IMR-90 (cell line): ENCODE measurements at regions not wholly inside any gene's neighbourhood (a gene's known extent, or its start where the extent isn't known, plus 50 kb on each side); places are given as distances from the start of the nearest gene placed in this dataset.

Experiments
- ATAC-seq: fragments of 200-7000 bp; cut with Tn5 transposase; 2 replicates; pipeline ENCODE4 v1.9.1; 2020; ENCODE audit warnings: low read depth, mild to moderate bottlenecking, moderate library complexity
- BruUV-seq: library from RNA; stranded (reverse); fragments of 400-500 nt; replicated peaks from 2 replicates; lab custom pipeline; 2021; lab: Mats Ljungman, UMichigan
- CTCF ChIA-PET: fragments of 300-600 bp; formaldehyde crosslinking; extraction: SDS; loops from one replicate; lab custom pipeline; 2021; ENCODE audit warnings: antibody characterized with exemption; lab: Yijun Ruan, JAX
- POLR2A ChIA-PET: fragments of 300-600 bp; sonication (Branson Sonifier 250); formaldehyde crosslinking; loops from one replicate; lab custom pipeline; 2022; ENCODE audit warnings: antibody characterized with exemption; ENCODE audit not compliant: unreplicated experiment; lab: Charles Lee
- DNase-seq: peaks from one replicate; pipeline ENCODE4 v3.0.0; 2013
- H2AFZ ChIP-seq: replicated peaks from 2 replicates; pipeline ENCODE3; 2013; ENCODE audit warnings: low read length, mild to moderate bottlenecking; ENCODE audit not compliant: poor library complexity
- H2AK5ac ChIP-seq: 2 replicates; pipeline ENCODE4 v1.6.1; 2013; ENCODE audit warnings: low read depth, low read length, inconsistent platforms
- H2AK9ac ChIP-seq: replicated peaks from 2 replicates; pipeline ENCODE3; 2013; ENCODE audit warnings: mild to moderate bottlenecking, low read depth, low read length, moderate library complexity; ENCODE audit not compliant: poor library complexity
- H2BK120ac ChIP-seq: 2 replicates; pipeline ENCODE4 v1.6.1; 2013; ENCODE audit warnings: low read depth, low read length, inconsistent platforms
- H2BK15ac ChIP-seq: 3 replicates; pipeline ENCODE4 v1.6.1; 2013; ENCODE audit warnings: low read depth, low read length, inconsistent platforms
- H2BK20ac ChIP-seq: 2 replicates; pipeline ENCODE4 v1.6.1; 2013; ENCODE audit warnings: low read depth, mild to moderate bottlenecking, inconsistent platforms, low read length, moderate library complexity
- H2BK5ac ChIP-seq: 2 replicates; pipeline ENCODE4 v1.6.1; 2013; ENCODE audit warnings: mild to moderate bottlenecking, low read depth, low read length, inconsistent platforms; ENCODE audit not compliant: poor library complexity, severe bottlenecking
- H3K14ac ChIP-seq: replicated peaks from 2 replicates; pipeline ENCODE4 v1.6.1; 2013; ENCODE audit warnings: low read depth, low read length, inconsistent platforms
- H3K18ac ChIP-seq: 2 replicates; pipeline ENCODE4 v1.6.1; 2013; ENCODE audit warnings: low read depth, low read length, control low read depth
- H3K23ac ChIP-seq: 2 replicates; pipeline ENCODE4 v1.6.1; 2013; ENCODE audit warnings: low read depth, low read length, inconsistent platforms
- H3K27ac ChIP-seq: 2 replicates; pipeline ENCODE4 v1.5.1; 2013; ENCODE audit warnings: mild to moderate bottlenecking, control low read depth, low read length; ENCODE audit not compliant: insufficient read depth
- H3K27me3 ChIP-seq: 2 replicates; pipeline ENCODE4 v1.6.1; 2013; ENCODE audit warnings: low read length; ENCODE audit not compliant: control insufficient read depth, insufficient read depth
- H3K36me3 ChIP-seq: 2 replicates; pipeline ENCODE4 v1.6.1; 2013; ENCODE audit warnings: low read length, mixed read lengths; ENCODE audit not compliant: control insufficient read depth, insufficient read depth
- H3K4ac ChIP-seq: 2 replicates; pipeline ENCODE4 v1.6.1; 2013; ENCODE audit warnings: low read depth, low read length, inconsistent platforms
- H3K4me1 ChIP-seq: 2 replicates; pipeline ENCODE4 v1.6.1; 2013; ENCODE audit warnings: low read length, mixed read lengths; ENCODE audit not compliant: control insufficient read depth, insufficient read depth
- H3K4me2 ChIP-seq: 2 replicates; pipeline ENCODE4 v1.6.1; 2013; ENCODE audit warnings: low read depth, mild to moderate bottlenecking, control low read depth, low read length, moderate library complexity
- H3K4me3 ChIP-seq: 2 replicates; pipeline ENCODE4 v1.5.1; 2013; ENCODE audit warnings: low read depth, mild to moderate bottlenecking, control low read depth, low read length, moderate library complexity; ENCODE audit not compliant: insufficient read depth
- H3K56ac ChIP-seq: 2 replicates; pipeline ENCODE4 v1.6.1; 2013; ENCODE audit warnings: low read length, inconsistent platforms; ENCODE audit not compliant: insufficient read depth; ENCODE audit errors: extremely low read depth
- H3K79me1 ChIP-seq, 2 experiments: 2 replicates each; pipeline ENCODE4 v1.6.1; 2013; ENCODE audit warnings: low read length in 2 of 2, inconsistent platforms in 1 of 2, low read depth in 1 of 2
- H3K9ac ChIP-seq: 2 replicates; pipeline ENCODE4 v1.6.1; 2013; ENCODE audit warnings: low read depth, low read length, control low read depth
- H3K9me1 ChIP-seq: 2 replicates; pipeline ENCODE4 v1.6.1; 2013; ENCODE audit warnings: low read length, inconsistent platforms; ENCODE audit not compliant: insufficient read depth
- H3K9me3 ChIP-seq: 2 replicates; pipeline ENCODE4 v1.6.1; 2013; ENCODE audit warnings: low read length; ENCODE audit not compliant: control insufficient read depth, insufficient read depth
- H4K20me1 ChIP-seq: 2 replicates; pipeline ENCODE4 v1.6.1; 2013; ENCODE audit warnings: low read length, inconsistent platforms; ENCODE audit not compliant: insufficient read depth
- H4K5ac ChIP-seq: 2 replicates; pipeline ENCODE4 v1.6.1; 2013; ENCODE audit warnings: mild to moderate bottlenecking, low read depth, low read length, control low read depth
- H4K8ac ChIP-seq, 2 experiments: 2 replicates each; pipeline ENCODE4 v1.6.1; 2013; ENCODE audit warnings: low read depth in 2 of 2, low read length in 2 of 2, control low read depth in 1 of 2, inconsistent platforms in 1 of 2
- H4K91ac ChIP-seq: 2 replicates; pipeline ENCODE4 v1.6.1; 2013; ENCODE audit warnings: low read depth, low read length, inconsistent platforms; ENCODE audit not compliant: insufficient read depth
- BHLHE40 ChIP-seq: fragments of 150-350 bp; IDR thresholded peaks from 2 replicates; pipeline ENCODE4 v1.6.1; 2016; ENCODE audit warnings: mild to moderate bottlenecking, low read depth, low read length
- CHD1 ChIP-seq: IDR thresholded peaks from 2 replicates; pipeline ENCODE4 v1.6.1; 2012; ENCODE audit warnings: low read depth, low read length, improper control_type of control experiment
- FOS ChIP-seq: fragments of 150-350 bp; IDR thresholded peaks from 2 replicates; pipeline ENCODE4 v1.6.1; 2016; ENCODE audit warnings: low read depth, low read length
- MXI1 ChIP-seq: IDR thresholded peaks from 2 replicates; pipeline ENCODE4 v1.6.1; 2012; ENCODE audit warnings: low read depth, mild to moderate bottlenecking, low read length, moderate library complexity, borderline replicate concordance
- NFE2L2 ChIP-seq: fragments of 150-350 bp; IDR thresholded peaks from 2 replicates; pipeline ENCODE4 v1.6.1; 2016; ENCODE audit warnings: low read depth, mild to moderate bottlenecking, low read length
- RCOR1 ChIP-seq: IDR thresholded peaks from 2 replicates; pipeline ENCODE4 v1.6.1; 2012; ENCODE audit warnings: mild to moderate bottlenecking, low read length, improper control_type of control experiment; ENCODE audit not compliant: insufficient replicate concordance
- RFX5 ChIP-seq: IDR thresholded peaks from 2 replicates; pipeline ENCODE4 v1.8.0; 2012; ENCODE audit warnings: low read depth, mild to moderate bottlenecking, low read length, moderate library complexity
- SMC3 ChIP-seq: fragments of 150-350 bp; IDR thresholded peaks from 2 replicates; pipeline ENCODE4 v1.6.1; 2016; ENCODE audit warnings: low read depth, mild to moderate bottlenecking, antibody characterized with exemption, low read length, moderate library complexity
- WGBS, 2 experiments: methylation state at CpG; one replicate each; pipeline versions ENCODE4 v1.1.5 to v1.1.7; 2013; ENCODE audit warnings: missing lambda C conversion rate in 2 of 2; ENCODE audit not compliant: insufficient read length in 1 of 2; ENCODE audit errors: extremely low coverage in 2 of 2; 5-methylcytosine and 5-hydroxymethylcytosine counted together
- dilution Hi-C: fragments of 300-500 bp; cut with HindIII; formaldehyde crosslinking; loops from one replicate; pipeline ENCODE4 v1.14.3; 2018; ENCODE audit warnings: low sequenced_read_pairs; ENCODE audit not compliant: unreplicated experiment
- in situ Hi-C: fragments of 300-500 bp; cut with MboI; formaldehyde crosslinking; loops from 3 replicates; pipeline ENCODE4 v1.14.3; 2019; ENCODE audit warnings: low sequenced_read_pairs, inconsistent platforms, mixed read lengths
- intact Hi-C: fragments of 100-400 bp; cut with micrococcal nuclease; formaldehyde crosslinking; loops from 2 replicates; pipeline ENCODE4 v1.10.0; 2022
- TF ChIP-seq, protein P1 (sequence below): conservative IDR thresholded peaks from 2 replicates; pipeline ENCODE4 v1.5.1; 2012; ENCODE audit warnings: mild to moderate bottlenecking, low read depth, low read length, improper control_type of control experiment

DNA sequence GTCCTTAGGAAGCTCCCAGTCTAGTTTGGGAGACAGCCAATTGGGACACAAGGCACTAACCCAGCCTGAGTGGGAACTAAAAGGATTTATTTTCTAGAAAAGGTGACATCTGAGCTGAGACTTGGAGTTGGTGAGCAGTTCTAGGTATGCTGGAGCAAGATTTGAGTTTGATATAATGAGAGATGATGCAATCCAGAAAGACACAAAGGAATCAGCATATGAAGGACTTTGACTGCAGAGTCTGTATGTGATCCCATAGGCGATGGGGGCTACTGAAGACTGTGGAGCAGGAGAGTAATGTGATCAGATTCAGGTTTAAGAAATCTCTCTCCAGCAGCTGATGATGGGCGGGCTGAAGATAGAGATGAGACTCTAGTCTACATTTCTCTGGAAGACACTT lies 135.1 kb upstream of the MYCN start:
- H2BK20ac ChIP-seq = no peak overlapping the region
- no peak overlapping the region for H3K23ac ChIP-seq
- H3K9ac ChIP-seq = no peak overlapping the region
- intact Hi-C loops (no loop called here), dilution Hi-C loops (no loop called here), in situ Hi-C loops (no loop called here)
- H3K14ac ChIP-seq = no peak overlapping the region
- no peak overlapping the region for H3K4ac ChIP-seq
- WGBS, 2 experiments = no CpG with 5 or more reads among the region's 2 CpGs
- no peak overlapping the region for H4K91ac ChIP-seq
- H2AK5ac ChIP-seq = no peak overlapping the region
- no peak overlapping the region for H2AFZ ChIP-seq
- H4K20me1 ChIP-seq = no peaks in the 10 kb centered on the region
- ATAC-seq = no peak
- no peak overlapping the region for H4K5ac ChIP-seq
- no TSS peak for BruUV-seq
- H3K56ac ChIP-seq = no peak overlapping the region
- no peaks in the 10 kb centered on the region for H3K36me3 ChIP-seq
- H2BK5ac ChIP-seq = no peak overlapping the region
- DNase-seq = no peak
- no peaks in the 10 kb centered on the region for H3K27me3 ChIP-seq
- no peaks in the 10 kb centered on the region for H3K4me1 ChIP-seq
- H4K8ac ChIP-seq = no peak overlapping the region
- TF ChIP-seq, protein P1, sequence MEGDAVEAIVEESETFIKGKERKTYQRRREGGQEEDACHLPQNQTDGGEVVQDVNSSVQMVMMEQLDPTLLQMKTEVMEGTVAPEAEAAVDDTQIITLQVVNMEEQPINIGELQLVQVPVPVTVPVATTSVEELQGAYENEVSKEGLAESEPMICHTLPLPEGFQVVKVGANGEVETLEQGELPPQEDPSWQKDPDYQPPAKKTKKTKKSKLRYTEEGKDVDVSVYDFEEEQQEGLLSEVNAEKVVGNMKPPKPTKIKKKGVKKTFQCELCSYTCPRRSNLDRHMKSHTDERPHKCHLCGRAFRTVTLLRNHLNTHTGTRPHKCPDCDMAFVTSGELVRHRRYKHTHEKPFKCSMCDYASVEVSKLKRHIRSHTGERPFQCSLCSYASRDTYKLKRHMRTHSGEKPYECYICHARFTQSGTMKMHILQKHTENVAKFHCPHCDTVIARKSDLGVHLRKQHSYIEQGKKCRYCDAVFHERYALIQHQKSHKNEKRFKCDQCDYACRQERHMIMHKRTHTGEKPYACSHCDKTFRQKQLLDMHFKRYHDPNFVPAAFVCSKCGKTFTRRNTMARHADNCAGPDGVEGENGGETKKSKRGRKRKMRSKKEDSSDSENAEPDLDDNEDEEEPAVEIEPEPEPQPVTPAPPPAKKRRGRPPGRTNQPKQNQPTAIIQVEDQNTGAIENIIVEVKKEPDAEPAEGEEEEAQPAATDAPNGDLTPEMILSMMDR = no peak
- TF ChIP-seq RFX5 (no peak), MXI1 (no peak), SMC3 (no peak), CHD1 (no peak), NFE2L2 (no peak), BHLHE40 (no peak), FOS (no peak), RCOR1 (no peak)
- no peak overlapping the region for H3K27ac ChIP-seq
- H3K4me3 ChIP-seq = no peak overlapping the region
- H3K9me1 ChIP-seq = no peaks in the 10 kb centered on the region
- peaks cover 45% of the 10 kb centered on the region for H3K9me3 ChIP-seq
- no peak overlapping the region for H2AK9ac ChIP-seq
- H3K79me1 ChIP-seq = no peaks in the 10 kb centered on the region
- ChIA-PET CTCF (no interaction called here), POLR2A (no interaction called here)
- no peak overlapping the region for H3K4me2 ChIP-seq
- H2BK15ac ChIP-seq = no peak overlapping the region
- H3K18ac ChIP-seq = no peak overlapping the region
- H2BK120ac ChIP-seq = no peak overlapping the region
